ENCODE measurements at regions not wholly inside any gene's neighbourhood (a gene's known extent, or its start where the extent isn't known, plus 50 kb on each side); places are given as distances from the start of the nearest gene placed in this dataset.

GRCh38 chr5:155275222-155275621, 261.7 kb downstream of the KIF4B start:
- H3K9me3 ChIP-seq (ENCODE audit: control insufficient read depth in 4 of 4, low read length in 3 of 4) = no peaks in the 10 kb centered on the region
- no peak for DNase-seq (ENCODE audit: low spot score)
- no peaks in the 10 kb centered on the region for H3K36me3 ChIP-seq (ENCODE audit: control insufficient read depth in 4 of 4, insufficient read depth in 3 of 4, low read depth in 1 of 4, low read length in 3 of 4)
- H3K4me3 ChIP-seq (ENCODE audit: low read depth in 1 of 3, low read length in 3 of 3) = no peak overlapping the region
- TF ChIP-seq YY1 (IDR thresholded peaks at IDR 0.05) (no peak), RXRA (IDR thresholded peaks at IDR 0.05) (no peak), GABPA (IDR thresholded peaks at IDR 0.05 in 1 of 2, conservative IDR thresholded peaks at IDR 0.05 in 1 of 2) (no peak), ATF3 (IDR thresholded peaks at IDR 0.05) (no peak), MAX (IDR thresholded peaks at IDR 0.05) (no peak), HNF4G (IDR thresholded peaks at IDR 0.05) (no peak), RAD21 (IDR thresholded peaks at IDR 0.05) (no peak), CTCF (IDR thresholded peaks at IDR 0.05; ENCODE audit: low read depth, low read length, missing input control) (no peak), SP1 (IDR thresholded peaks at IDR 0.05) (no peak), HNF4A (conservative IDR thresholded peaks at IDR 0.05) (no peak), REST (IDR thresholded peaks at IDR 0.05) (no peak), EGR1 (IDR thresholded peaks at IDR 0.05; ENCODE audit: low read depth in 2 of 2) (no peak), ZBTB33 (IDR thresholded peaks at IDR 0.05) (no peak), TAF1 (conservative IDR thresholded peaks at IDR 0.05) (no peak), FOXA1 (IDR thresholded peaks at IDR 0.05) (no peak), JUND (IDR thresholded peaks at IDR 0.05) (no peak)
- WGBS = 86% methylated on average over 6 of the region's 6 CpGs
- no peak overlapping the region for H3K9ac ChIP-seq (ENCODE audit: low read depth in 1 of 2, low read length in 2 of 2)
- peaks cover 0 to 8% (median under 1%) of the 10 kb centered on the region in 4 donors for H3K4me1 ChIP-seq (ENCODE audit: control insufficient read depth in 4 of 4, insufficient read depth in 4 of 4, low read length in 3 of 4)
- no peaks in the 10 kb centered on the region for H3K27me3 ChIP-seq (ENCODE audit: control insufficient read depth in 4 of 4, insufficient read depth in 4 of 4, low read length in 3 of 4)
- H3K27ac ChIP-seq (ENCODE audit: low read depth in 1 of 2, low read length in 2 of 2) = no peak overlapping the region

- H3K27me3 ChIP-seq (ENCODE audit: control insufficient read depth in 4 of 4, insufficient read depth in 4 of 4, low read length in 3 of 4) = no peaks in the 10 kb centered on the region
- H3K36me3 ChIP-seq (ENCODE audit: control insufficient read depth in 4 of 4, insufficient read depth in 3 of 4, low read depth in 1 of 4, low read length in 3 of 4) = no peaks in the 10 kb centered on the region
- no peak for TF ChIP-seq SP1 (IDR thresholded peaks at IDR 0.05)
- no peak for TF ChIP-seq FOXA2 (IDR thresholded peaks at IDR 0.05)
- no peak for TF ChIP-seq RAD21 (IDR thresholded peaks at IDR 0.05)
- no peak for TF ChIP-seq FOXA1 (IDR thresholded peaks at IDR 0.05)
- no peak for TF ChIP-seq REST (IDR thresholded peaks at IDR 0.05)
- no peak for TF ChIP-seq GABPA (IDR thresholded peaks at IDR 0.05 in 1 of 2, conservative IDR thresholded peaks at IDR 0.05 in 1 of 2)
- TF ChIP-seq HNF4A (conservative IDR thresholded peaks at IDR 0.05) = no peak
- TF ChIP-seq JUND (IDR thresholded peaks at IDR 0.05) = no peak
- no peak for TF ChIP-seq NR2F2 (IDR thresholded peaks at IDR 0.05)
- TF ChIP-seq EGR1 (IDR thresholded peaks at IDR 0.05; ENCODE audit: low read depth in 2 of 2) = no peak
- no peak for TF ChIP-seq ATF3 (IDR thresholded peaks at IDR 0.05)
- no peak overlapping the region for H3K9ac ChIP-seq (ENCODE audit: low read depth in 1 of 2, low read length in 2 of 2)
- WGBS = 93% methylated on average over 3 of the region's 3 CpGs
- no peak overlapping the region for H3K4me3 ChIP-seq (ENCODE audit: low read depth in 1 of 3, low read length in 3 of 3)
- H3K9me3 ChIP-seq (ENCODE audit: control insufficient read depth in 4 of 4, low read length in 3 of 4) = no peaks in the 10 kb centered on the region
- no peak for DNase-seq (ENCODE audit: low spot score)
- H3K4me1 ChIP-seq (ENCODE audit: control insufficient read depth in 4 of 4, insufficient read depth in 4 of 4, low read length in 3 of 4) = peaks cover 0 to 8% (median under 1%) of the 10 kb centered on the region in 4 donors
- H3K27ac ChIP-seq (ENCODE audit: low read depth in 1 of 2, low read length in 2 of 2) = no peak overlapping the region
Observed at GRCh38 chr5:155276231-155276630, 262.7 kb downstream of the KIF4B start.

Measured in liver (tissue), 8 donors.